K562 (cell line): ENCODE measurements at regions not wholly inside any gene's neighbourhood (a gene's known extent, or its start where the extent isn't known, plus 50 kb on each side); places are given as distances from the start of the nearest gene placed in this dataset.

Source experiments
- BMI1 ChIP-seq: fragments of 150-350 bp; IDR thresholded peaks from 2 replicates; pipeline ENCODE4 v1.6.1; 2014; ENCODE audit warnings: low read length
- CHD7 ChIP-seq: fragments of 200-600 bp; sonication (generic); IDR thresholded peaks from one replicate; pipeline ENCODE4 v1.6.1; 2012; ENCODE audit warnings: mild to moderate bottlenecking, low read depth, low read length, inconsistent platforms
- POLR2A ChIP-seq: fragments of 450-650 bp; conservative IDR thresholded peaks from 2 replicates; pipeline ENCODE4 v1.6.1; 2016
- RFX1 ChIP-seq: fragments of 450-650 bp; IDR thresholded peaks from 2 replicates; pipeline ENCODE4 v1.6.1; 2016; ENCODE audit warnings: mild to moderate bottlenecking, moderate library complexity
- SMC3 ChIP-seq: conservative IDR thresholded peaks from 2 replicates; pipeline ENCODE4 v1.6.1; 2011; ENCODE audit warnings: low read depth, low read length, improper control_type of control experiment; ENCODE audit not compliant: insufficient read depth
- U2AF1 ChIP-seq: fragments of 200-400 bp; formaldehyde crosslinking; optimal IDR thresholded peaks from 2 replicates; pipeline ENCODE3; 2017; ENCODE audit warnings: mild to moderate bottlenecking, low read depth, low read length, moderate library complexity
- ZFPM2 ChIP-seq: fragments of 250-450 bp; sonication (Bioruptor Pico); IDR thresholded peaks from 2 replicates; pipeline ENCODE4 v1.5.1; 2022; ENCODE audit warnings: mild to moderate bottlenecking
- ZNF174 ChIP-seq: fragments of 250-450 bp; sonication (Bioruptor Pico); IDR thresholded peaks from 2 replicates; pipeline ENCODE4 v1.4.0; 2020; ENCODE audit warnings: mild to moderate bottlenecking
- ZNF24 ChIP-seq: fragments of 450-650 bp; IDR thresholded peaks from 2 replicates; pipeline ENCODE4 v1.6.1; 2016
- ZNF384 ChIP-seq: IDR thresholded peaks from 2 replicates; pipeline ENCODE4 v1.6.1; 2012; ENCODE audit warnings: low read depth, low read length, improper control_type of control experiment

- TF ChIP-seq CHD7 = no peak
- TF ChIP-seq ZNF24 = peak; percentile 97
- TF ChIP-seq ZNF384 = peak; percentile 59
- TF ChIP-seq ZFPM2 = no peak
- TF ChIP-seq POLR2A = no peak
- TF ChIP-seq BMI1 = peak; percentile 59; the same call in 1 of the 2 replicates
- no peak for TF ChIP-seq SMC3
- no peak for TF ChIP-seq ZNF174 (CRISPR knock-in tag)
- TF ChIP-seq U2AF1 = no peak
- TF ChIP-seq RFX1 = peak; percentile 95
- TF ChIP-seq, all 486 proteins: peak for 4
These were observed 71.7 kb upstream of the TAF1B start (continued) for GRCh38 chr2:9771481-9772017.
